HL-60 (cell line): ENCODE measurements at regions not wholly inside any gene's neighbourhood (a gene's known extent, or its start where the extent isn't known, plus 50 kb on each side); places are given as distances from the start of the nearest gene placed in this dataset.
"Not testable (repeated sequence)": the region's sequence is repeated elsewhere in the genome, so short reads cannot be mapped to it uniquely, and the experiment has no call there.

Source experiments
- CTCF ChIP-seq: IDR thresholded peaks from one replicate; pipeline ENCODE4 v1.5.1; 2011; ENCODE audit warnings: low read length, control low read depth, inconsistent platforms; ENCODE audit not compliant: insufficient read depth
- POLR2AphosphoS5 ChIP-seq: IDR thresholded peaks from 2 replicates; pipeline ENCODE4 v1.6.1; 2012; ENCODE audit warnings: low read depth
- REST ChIP-seq: IDR thresholded peaks from 2 replicates; pipeline ENCODE4 v1.6.1; 2012; ENCODE audit warnings: low read depth; ENCODE audit not compliant: insufficient replicate concordance
- SPI1 ChIP-seq: IDR thresholded peaks from 2 replicates; pipeline ENCODE4 v1.6.1; 2012; ENCODE audit warnings: low read depth, mild to moderate bottlenecking, borderline replicate concordance

- TF ChIP-seq POLR2AphosphoS5, CTCF, REST, SPI1: not testable (repeated sequence)
Measured at GRCh38 chr17:20675707-20676106, 96.2 kb downstream of the CDRT15L2 start.
